CD14-positive monocyte (primary cell): ENCODE measurements at regions not wholly inside any gene's neighbourhood (a gene's known extent, or its start where the extent isn't known, plus 50 kb on each side); places are given as distances from the start of the nearest gene placed in this dataset.

Experiments used
- DNase-seq, 3 donors: peaks; one replicate each; pipeline ENCODE4 v3.0.0-alpha.2; 2011 to 2022
- H2AFZ ChIP-seq: 2 replicates; pipeline ENCODE4 v1.6.0; 2012; ENCODE audit warnings: mild to moderate bottlenecking, low read depth, low read length, inconsistent platforms; ENCODE audit not compliant: insufficient read depth, poor library complexity, severe bottlenecking
- H3K27ac ChIP-seq, 2 donors: 1 replicate in 1 of 2; 2 replicates in 1 of 2; pipeline ENCODE4 v1.5.1; 2012 to 2013; ENCODE audit warnings: low read length in 2 of 2, control low read depth in 1 of 2, inconsistent platforms in 1 of 2, low read depth in 1 of 2, mild to moderate bottlenecking in 1 of 2
- H3K27me3 ChIP-seq, 2 donors: one replicate each; pipeline versions ENCODE4 v1.6.0 to v1.6.1; 2011 to 2013; ENCODE audit warnings: low read length in 2 of 2; ENCODE audit not compliant: control insufficient read depth in 2 of 2, insufficient read depth in 2 of 2
- H3K36me3 ChIP-seq, 2 donors: replicated peaks in 1 of 2; 1 replicate in 1 of 2; 2 replicates in 1 of 2; pipeline versions ENCODE4 v1.5.1 to v1.6.1; 2012 to 2013; ENCODE audit warnings: low read length in 2 of 2, control low read depth in 1 of 2, inconsistent platforms in 1 of 2, mild to moderate bottlenecking in 1 of 2; ENCODE audit not compliant: insufficient read depth in 2 of 2, control insufficient read depth in 1 of 2
- H3K4me1 ChIP-seq, 2 donors: 1 replicate in 1 of 2; 2 replicates in 1 of 2; pipeline versions ENCODE4 v1.5.1 to v1.6.1; 2012 to 2013; ENCODE audit warnings: low read length in 2 of 2, control low read depth in 1 of 2, inconsistent platforms in 1 of 2, mild to moderate bottlenecking in 1 of 2, moderate library complexity in 1 of 2; ENCODE audit not compliant: insufficient read depth in 2 of 2, control insufficient read depth in 1 of 2
- H3K4me2 ChIP-seq: replicated peaks from 2 replicates; pipeline ENCODE3; 2012; ENCODE audit warnings: low read length, moderate library complexity, mild to moderate bottlenecking; ENCODE audit not compliant: poor library complexity, severe bottlenecking; ENCODE audit errors: extremely low read depth
- H3K4me3 ChIP-seq, 3 experiments: fragments of 200-600 bp in 1 of 3; sonication (generic) in 1 of 3; replicated peaks in 1 of 3; 1 replicate in 2 of 3; 2 replicates in 1 of 3; pipeline ENCODE4 v1.5.1; 2011 to 2013; ENCODE audit warnings: low read length in 3 of 3, mild to moderate bottlenecking in 3 of 3, control low read depth in 2 of 3, low read depth in 2 of 3, inconsistent platforms in 1 of 3, moderate library complexity in 1 of 3
- H3K79me2 ChIP-seq: 2 replicates; pipeline ENCODE4 v1.6.0; 2012; ENCODE audit warnings: mild to moderate bottlenecking, control low read depth, inconsistent platforms, low read length, moderate library complexity; ENCODE audit not compliant: insufficient read depth
- H3K9ac ChIP-seq: 2 replicates; pipeline ENCODE4 v1.6.0; 2017; ENCODE audit warnings: low read length, mild to moderate bottlenecking; ENCODE audit not compliant: insufficient read depth, poor library complexity, severe bottlenecking
- H3K9me3 ChIP-seq, 2 donors: replicated peaks in 1 of 2; 1 replicate in 1 of 2; 2 replicates in 1 of 2; pipeline versions ENCODE4 v1.5.1 to v1.6.1; 2012 to 2013; ENCODE audit warnings: low read length in 2 of 2, control low read depth in 1 of 2; ENCODE audit not compliant: control insufficient read depth in 1 of 2, insufficient read depth in 1 of 2
- H4K20me1 ChIP-seq: 2 replicates; pipeline ENCODE4 v1.6.0; 2012; ENCODE audit warnings: mild to moderate bottlenecking, low read length, control low read depth, moderate library complexity; ENCODE audit not compliant: insufficient read depth
- H3K27ac Mint-ChIP-seq, 7 donors: one replicate each; pipeline ENCODE4 v1.8.0; 2020; ENCODE audit warnings: mild to moderate bottlenecking in 7 of 7, mixed read lengths in 7 of 7, moderate library complexity in 6 of 7, inconsistent platforms in 2 of 7
- H3K27me3 Mint-ChIP-seq, 3 donors: one replicate each; pipeline ENCODE4 v1.8.0; 2021 to 2022; ENCODE audit warnings: low read depth in 3 of 3, mild to moderate bottlenecking in 3 of 3, mixed read lengths in 3 of 3, moderate library complexity in 3 of 3, inconsistent platforms in 1 of 3
- H3K36me3 Mint-ChIP-seq, 2 donors: one replicate each; pipeline ENCODE4 v1.8.0; 2020; ENCODE audit warnings: mixed read lengths in 2 of 2, inconsistent platforms in 1 of 2, mild to moderate bottlenecking in 1 of 2
- H3K4me1 Mint-ChIP-seq: one replicate; pipeline ENCODE4 v1.8.0; 2020; ENCODE audit warnings: mild to moderate bottlenecking, mixed read lengths
- H3K4me3 Mint-ChIP-seq, 2 donors: one replicate each; pipeline ENCODE4 v1.8.0; 2020; ENCODE audit warnings: mild to moderate bottlenecking in 2 of 2, mixed read lengths in 2 of 2, moderate library complexity in 1 of 2
- H3K9me3 Mint-ChIP-seq, 7 donors: one replicate each; pipeline ENCODE4 v1.8.0; 2020 to 2022; ENCODE audit warnings: mixed read lengths in 7 of 7, mild to moderate bottlenecking in 6 of 7, moderate library complexity in 6 of 7, inconsistent platforms in 2 of 7
- WGBS: methylation state at CpG from one replicate; pipeline ENCODE4 v1.1.5; 2013; ENCODE audit warnings: missing lambda C conversion rate; ENCODE audit not compliant: insufficient coverage; 5-methylcytosine and 5-hydroxymethylcytosine counted together
- intact Hi-C, 2 donors: fragments of 100-400 bp; cut with micrococcal nuclease; formaldehyde crosslinking; loops; one replicate each; pipeline versions ENCODE4 v1.15.0 to v1.15.1; 2023
- TF ChIP-seq, protein P1 (sequence below): fragments of 200-600 bp; IDR thresholded peaks from one replicate; pipeline ENCODE4 v1.8.0; 2022; ENCODE audit warnings: antibody characterized with exemption, mild to moderate bottlenecking

- Mint-ChIP-seq H3K36me3 (no peaks in the 10 kb centered on the region), H3K4me1 (no peaks in the 10 kb centered on the region), H3K27ac (no peak overlapping the region), H3K4me3 (no peak overlapping the region), H3K9me3 (peaks cover 6 to 18% (median 11%) of the 10 kb centered on the region in 7 donors), H3K27me3 (peaks cover 0 to 2% (median 0%) of the 10 kb centered on the region in 3 donors)
- 100% methylated on average over 5 of the region's 7 CpGs for WGBS
- Histone ChIP-seq H3K4me1 (no peaks in the 10 kb centered on the region), H3K79me2 (no peaks in the 10 kb centered on the region), H3K9ac (no peak overlapping the region), H4K20me1 (no peaks in the 10 kb centered on the region), H3K27ac (no peak overlapping the region), H3K4me2 (no peak overlapping the region), H3K27me3 (no peaks in the 10 kb centered on the region), H3K9me3 (peaks cover 2 to 16% of the 10 kb centered on the region in 2 donors), H3K36me3 (no peaks in the 10 kb centered on the region), H3K4me3 (no peak overlapping the region), H2AFZ (no peak overlapping the region)
- TF ChIP-seq, protein P1, sequence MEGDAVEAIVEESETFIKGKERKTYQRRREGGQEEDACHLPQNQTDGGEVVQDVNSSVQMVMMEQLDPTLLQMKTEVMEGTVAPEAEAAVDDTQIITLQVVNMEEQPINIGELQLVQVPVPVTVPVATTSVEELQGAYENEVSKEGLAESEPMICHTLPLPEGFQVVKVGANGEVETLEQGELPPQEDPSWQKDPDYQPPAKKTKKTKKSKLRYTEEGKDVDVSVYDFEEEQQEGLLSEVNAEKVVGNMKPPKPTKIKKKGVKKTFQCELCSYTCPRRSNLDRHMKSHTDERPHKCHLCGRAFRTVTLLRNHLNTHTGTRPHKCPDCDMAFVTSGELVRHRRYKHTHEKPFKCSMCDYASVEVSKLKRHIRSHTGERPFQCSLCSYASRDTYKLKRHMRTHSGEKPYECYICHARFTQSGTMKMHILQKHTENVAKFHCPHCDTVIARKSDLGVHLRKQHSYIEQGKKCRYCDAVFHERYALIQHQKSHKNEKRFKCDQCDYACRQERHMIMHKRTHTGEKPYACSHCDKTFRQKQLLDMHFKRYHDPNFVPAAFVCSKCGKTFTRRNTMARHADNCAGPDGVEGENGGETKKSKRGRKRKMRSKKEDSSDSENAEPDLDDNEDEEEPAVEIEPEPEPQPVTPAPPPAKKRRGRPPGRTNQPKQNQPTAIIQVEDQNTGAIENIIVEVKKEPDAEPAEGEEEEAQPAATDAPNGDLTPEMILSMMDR = no peak
- no peak for DNase-seq
- intact Hi-C loops = no loop called here
Observed at GRCh38 chr1:229716704-229717103, 90.7 kb downstream of the URB2 start.

DNA sequence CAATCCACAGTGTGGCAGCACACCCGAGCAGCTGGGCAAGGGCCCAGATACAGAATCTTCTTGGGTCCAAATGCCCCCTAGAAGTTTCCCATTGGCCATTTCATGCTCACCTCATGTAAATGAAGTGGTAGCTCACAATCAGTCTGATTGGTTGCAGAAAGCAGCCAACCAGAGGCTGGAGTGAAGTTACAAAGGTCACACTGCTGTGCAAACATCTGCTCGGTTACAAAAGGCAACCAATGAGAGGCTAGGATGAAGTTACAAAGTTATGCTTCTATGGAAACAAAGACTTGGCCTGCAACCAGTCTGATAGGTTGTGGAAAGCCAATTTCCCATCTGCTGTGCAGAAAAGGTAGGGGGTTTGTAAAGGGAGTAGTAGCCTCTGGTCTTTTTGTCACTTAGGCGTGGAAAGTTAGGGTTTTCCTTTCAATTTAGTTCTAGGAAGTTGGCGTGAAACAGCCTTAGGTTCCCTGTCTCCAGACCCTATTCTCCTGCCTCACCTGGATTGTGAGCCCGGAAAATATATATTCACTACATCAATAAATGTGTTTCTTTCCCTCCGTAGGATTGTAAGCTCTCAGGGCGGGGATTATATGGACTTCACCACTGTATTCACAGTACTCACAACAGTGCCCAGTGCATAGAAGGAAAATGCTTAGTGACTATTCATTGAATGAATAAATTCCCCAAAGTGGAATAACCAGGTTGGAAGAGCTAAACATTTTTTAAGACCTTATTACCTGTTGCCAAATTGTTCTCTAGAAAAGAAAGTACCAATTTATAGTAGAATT lies 91.9 kb downstream of the URB2 start:
- Mint-ChIP-seq H3K27ac (no peak overlapping the region), H3K4me3 (no peak overlapping the region), H3K36me3 (no peaks in the 10 kb centered on the region), H3K9me3 (peaks cover 6 to 21% (median 13%) of the 10 kb centered on the region in 7 donors), H3K4me1 (no peaks in the 10 kb centered on the region), H3K27me3 (peaks cover 0 to 2% (median 0%) of the 10 kb centered on the region in 3 donors)
- Histone ChIP-seq H3K4me3 (no peak overlapping the region), H3K36me3 (no peaks in the 10 kb centered on the region), H3K9me3 (peaks cover 2 to 16% of the 10 kb centered on the region in 2 donors), H3K27me3 (no peaks in the 10 kb centered on the region), H2AFZ (no peak overlapping the region), H3K4me2 (no peak overlapping the region), H3K27ac (no peak overlapping the region), H4K20me1 (no peaks in the 10 kb centered on the region), H3K4me1 (no peaks in the 10 kb centered on the region), H3K9ac (no peak overlapping the region), H3K79me2 (no peaks in the 10 kb centered on the region)
- intact Hi-C loops = no loop called here
- TF ChIP-seq, protein P1 = no peak
- WGBS = 100% methylated on average over 3 of the region's 7 CpGs
- DNase-seq = no peak
